ENCODE measurements at regions not wholly inside any gene's neighbourhood (a gene's known extent, or its start where the extent isn't known, plus 50 kb on each side); places are given as distances from the start of the nearest gene placed in this dataset.
A peak's percentile ranks its signal among the peaks of the same experiment; 100 is the strongest.

GRCh38 chr2:39995005-39995737, 216.1 kb upstream of the THUMPD2 start:
- no peak for DNase-seq

DNA sequence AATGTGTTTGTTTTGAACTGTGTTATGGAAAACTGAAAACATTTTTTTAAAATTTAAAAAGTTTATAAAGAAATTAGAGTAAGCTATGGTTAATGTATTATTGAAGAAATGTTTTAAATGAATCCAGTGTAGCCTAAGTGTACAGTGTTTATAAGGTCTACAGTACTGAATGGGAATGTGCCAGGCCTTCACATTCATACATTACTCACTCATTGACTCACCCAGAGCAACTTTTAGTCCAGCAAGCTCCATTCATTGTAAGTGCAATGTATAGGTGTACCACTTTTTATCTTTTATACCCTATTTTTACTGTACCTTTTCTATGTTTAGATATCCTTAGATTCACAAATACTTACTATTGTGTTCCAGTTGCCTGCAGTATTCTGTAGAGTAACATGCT, 215.1 kb upstream of the THUMPD2 start:
- DNase-seq = peak; percentile 90

DNA sequence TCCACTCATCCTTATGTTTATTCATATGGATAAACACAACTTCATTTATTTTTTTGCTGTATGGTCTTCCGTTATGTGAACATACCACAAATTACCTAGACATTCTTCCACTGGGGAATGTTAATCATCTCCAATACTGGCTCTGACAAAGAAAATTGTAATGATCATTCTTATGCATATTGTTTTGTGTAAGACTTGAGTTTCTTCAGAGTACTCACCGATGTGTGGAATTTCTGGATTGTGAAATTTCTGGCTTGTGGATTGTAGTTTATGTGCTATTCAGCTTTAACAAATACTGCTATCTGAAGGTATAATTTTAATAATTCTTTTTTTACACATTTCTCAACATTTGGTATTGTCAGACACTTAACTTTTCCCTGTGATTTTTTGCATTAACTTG, 212.2 kb upstream of the THUMPD2 start:
- DNase-seq = peak; percentile 74

DNA sequence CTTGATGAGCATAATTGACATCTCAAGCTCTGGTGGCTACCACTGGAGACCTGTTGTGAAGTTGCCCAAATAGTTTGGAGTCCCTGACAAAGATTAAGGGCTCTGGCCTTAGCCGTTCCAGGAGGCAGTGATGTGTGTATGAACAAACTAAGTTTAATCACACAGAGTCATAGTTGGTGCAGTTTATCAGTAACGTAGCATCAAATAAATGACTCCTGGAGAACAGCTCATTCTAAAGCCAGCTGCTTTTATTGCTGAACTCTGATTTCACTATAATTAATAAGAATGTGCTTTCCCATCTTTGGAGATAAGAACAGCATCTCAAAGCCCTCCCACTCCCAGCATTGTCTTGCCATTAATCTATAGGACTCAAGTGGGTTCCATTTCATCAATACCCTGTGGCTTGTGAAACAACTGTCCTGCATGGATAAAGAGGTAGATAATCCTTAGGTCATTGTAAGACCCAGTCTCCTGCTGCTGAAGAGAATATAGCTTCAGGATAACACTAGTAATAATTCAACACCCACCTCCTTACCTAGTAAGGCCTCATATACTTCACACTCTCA, 211.4 kb upstream of the THUMPD2 start:
- DNase-seq = peak; percentile 82

DNA sequence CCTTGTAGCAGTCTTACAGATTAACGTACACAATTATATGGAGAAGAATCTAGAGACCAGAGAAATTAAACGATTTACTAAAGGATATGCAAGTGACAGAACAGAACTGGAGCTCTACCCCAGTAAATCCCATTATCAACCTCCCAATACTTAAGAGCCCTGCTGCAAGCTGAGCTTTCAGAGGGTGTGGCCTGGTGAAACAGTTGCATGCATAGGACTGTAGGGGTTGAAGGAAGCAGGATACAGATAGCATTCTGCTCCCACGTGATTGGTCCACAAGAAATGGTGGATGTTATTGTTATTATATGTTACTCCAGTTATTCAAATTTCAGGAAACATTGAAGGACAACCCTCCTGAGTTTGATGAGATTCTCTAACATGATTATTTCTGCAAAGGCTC, 210.8 kb upstream of the THUMPD2 start:
- DNase-seq = peak; percentile 57

- DNase-seq = no peak
Measured at GRCh38 chr2:39981883-39982311, 202.8 kb upstream of the THUMPD2 start.

GRCh38 chr2:39975476-39976020, 196.5 kb upstream of the THUMPD2 start:
- no peak for DNase-seq

- DNase-seq = no peak
Measured at GRCh38 chr2:39968037-39968436, 189.0 kb upstream of the THUMPD2 start.

DNA sequence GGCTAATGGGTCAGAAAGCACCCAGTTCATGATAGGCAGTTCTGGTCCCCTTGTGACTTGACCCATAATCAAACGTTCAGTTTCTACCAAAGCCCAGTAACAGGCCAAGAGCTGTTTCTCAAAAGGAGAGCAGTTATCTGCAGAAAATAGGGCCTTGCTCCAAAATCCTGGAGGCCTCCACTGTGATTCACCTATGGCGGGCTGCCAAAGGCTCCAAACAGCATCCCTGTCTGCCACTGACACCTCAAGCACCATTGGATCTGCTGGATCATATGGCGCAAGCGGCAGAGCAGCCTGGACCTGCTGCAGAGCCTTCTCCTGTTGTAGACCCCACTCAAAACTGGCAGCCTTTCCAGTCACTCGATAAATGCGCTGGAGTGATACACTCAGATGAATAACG, 181.6 kb upstream of the THUMPD2 start:
- peak; percentile 28 for DNase-seq

DNA sequence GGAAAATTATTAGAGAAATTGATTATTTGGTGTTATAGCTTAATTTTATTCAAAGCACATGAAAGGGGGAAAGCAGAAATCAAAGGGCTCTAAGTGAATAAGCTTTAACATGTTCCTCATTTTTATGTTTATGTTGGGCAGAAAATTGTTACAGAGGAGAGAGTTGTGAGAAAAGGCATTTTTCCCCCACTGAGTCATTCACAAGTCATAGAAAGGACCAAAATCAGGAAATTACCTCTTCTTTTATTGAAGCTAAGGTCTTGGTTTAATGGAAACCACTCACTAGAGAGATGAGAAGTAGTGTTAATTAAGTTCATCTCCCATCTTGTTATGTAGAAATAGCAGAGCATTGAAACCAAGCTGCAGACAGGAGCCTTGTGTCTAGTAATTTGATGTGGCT, 175.3 kb upstream of the THUMPD2 start:
- peak; percentile 69 for DNase-seq

DNA sequence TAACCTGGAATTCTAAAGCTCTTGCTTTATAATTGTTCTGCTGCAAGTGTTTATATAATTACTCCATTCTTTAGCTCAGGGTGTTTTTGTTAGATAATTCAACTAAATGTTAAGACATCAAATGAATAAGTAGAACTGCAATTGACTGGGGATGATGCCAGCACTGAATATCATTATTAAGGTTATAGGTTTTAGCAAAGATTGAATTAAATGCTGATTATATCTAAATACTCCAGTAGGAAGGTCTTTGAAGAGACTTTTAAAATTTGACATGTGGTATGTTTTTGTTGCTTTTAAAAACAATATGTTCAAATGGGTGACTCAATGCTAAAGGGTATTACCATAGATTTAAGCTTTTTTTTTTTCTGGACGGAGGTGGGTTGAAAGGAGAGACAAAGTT, 170.1 kb upstream of the THUMPD2 start:
- peak; percentile 58 for DNase-seq

GRCh38 chr2:39948016-39948719, 169.1 kb upstream of the THUMPD2 start:
- peak; percentile 93 for DNase-seq

- peak; percentile 44 for DNase-seq
Measured at GRCh38 chr2:39947294-39948015, 168.4 kb upstream of the THUMPD2 start.

- peak; percentile 26 for DNase-seq
Measured at GRCh38 chr2:39942950-39943349, 163.9 kb upstream of the THUMPD2 start.

DNA sequence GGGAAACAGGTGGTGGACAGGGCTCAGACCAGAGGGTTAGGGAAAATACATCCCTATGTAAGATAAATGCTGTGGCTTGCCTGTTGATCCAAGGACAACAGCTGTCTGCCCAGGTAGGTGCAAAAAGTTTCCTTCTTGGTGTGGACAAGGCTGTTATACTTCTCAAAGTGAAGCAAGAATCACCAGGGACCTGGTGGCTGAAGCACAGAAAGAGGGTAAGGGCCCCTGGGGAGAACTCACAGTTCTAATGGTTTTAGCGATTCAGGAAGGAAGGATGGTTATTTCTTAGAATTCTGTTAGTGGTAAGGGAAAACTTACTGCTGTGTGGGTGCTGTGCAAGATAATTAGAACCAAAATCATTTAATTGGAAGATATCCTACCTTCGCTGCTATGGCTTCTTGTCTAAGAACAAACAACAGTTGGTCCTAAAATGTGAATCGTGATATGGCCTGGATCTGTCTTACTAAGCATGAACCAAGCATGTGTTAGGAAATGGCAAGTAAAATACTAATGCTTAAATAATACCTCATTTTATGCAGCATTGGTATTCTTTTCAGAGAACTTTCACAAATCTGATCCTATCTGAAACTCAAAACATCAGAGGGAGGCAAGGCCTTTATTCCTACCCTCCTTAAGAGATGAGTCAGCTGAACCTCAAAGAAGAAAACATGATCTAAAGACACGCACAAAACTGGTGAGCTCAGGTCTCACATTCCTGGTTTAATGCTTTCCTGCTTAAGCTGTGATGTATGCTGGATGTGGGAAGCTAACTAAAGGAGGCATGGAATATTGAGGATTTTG, 159.2 kb upstream of the THUMPD2 start:
- peak; percentile 91 for DNase-seq

- no peak for DNase-seq
Measured at GRCh38 chr2:39937621-39938020, 158.6 kb upstream of the THUMPD2 start.

DNA sequence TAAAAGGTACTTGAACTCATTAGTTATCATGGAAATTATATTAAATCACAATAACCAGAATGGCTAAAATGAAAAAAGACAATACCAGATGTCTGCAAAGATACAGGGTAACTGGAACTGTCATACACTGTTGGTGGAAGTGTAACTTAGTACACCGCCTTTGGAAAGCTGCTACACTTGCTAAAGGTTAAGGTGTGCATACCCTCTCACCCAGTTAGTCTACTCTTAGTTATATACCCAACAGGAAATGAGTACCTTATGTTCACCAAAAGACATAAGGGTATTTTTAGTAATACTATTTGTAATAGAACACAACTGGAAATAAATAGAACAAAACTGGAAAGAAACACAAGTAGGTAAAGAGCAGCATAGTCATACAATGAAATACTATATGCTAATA, 155.8 kb upstream of the THUMPD2 start:
- no peak for DNase-seq

- DNase-seq = no peak
Measured at GRCh38 chr2:39933196-39933595, 154.1 kb upstream of the THUMPD2 start.

- peak; percentile 40 for DNase-seq
Measured at GRCh38 chr2:39932198-39932597, 153.1 kb upstream of the THUMPD2 start.

DNA sequence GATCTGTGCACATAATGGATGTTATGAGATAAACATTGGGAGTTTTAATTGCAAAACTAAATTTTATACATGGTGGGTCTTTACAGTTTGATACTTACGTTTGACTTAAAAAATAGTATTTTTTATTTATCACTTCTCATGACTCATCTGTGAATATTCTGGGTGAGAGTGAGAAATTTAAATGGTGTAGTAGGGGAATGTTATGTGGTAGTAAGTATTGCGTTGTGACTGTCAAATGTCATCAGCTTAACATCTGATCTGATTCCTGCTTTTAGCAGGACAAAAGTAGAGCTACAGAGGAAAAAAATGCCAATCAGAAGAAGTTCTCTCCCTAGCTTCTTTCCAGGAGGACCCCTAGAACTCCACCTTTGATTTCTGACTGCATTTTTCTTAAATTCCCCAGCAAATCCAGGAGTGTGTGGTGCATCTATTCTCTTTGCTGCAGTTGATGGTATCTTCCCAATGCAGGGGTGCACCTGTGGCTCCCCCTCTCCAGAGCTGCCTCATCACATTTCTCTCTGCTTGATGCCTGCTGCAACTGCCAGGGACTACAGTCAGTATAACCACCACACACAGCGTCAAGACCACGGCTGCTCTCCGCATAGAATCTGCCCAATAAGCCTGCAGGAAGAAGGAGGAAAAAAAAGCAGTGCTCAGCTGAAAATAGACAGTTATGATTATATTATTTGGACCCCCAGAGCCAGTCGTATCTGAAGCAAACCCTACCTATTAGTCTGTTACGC, 151.3 kb upstream of the THUMPD2 start:
- no peak for DNase-seq

- DNase-seq = no peak
Measured at GRCh38 chr2:39929531-39929930, 150.5 kb upstream of the THUMPD2 start.

GRCh38 chr2:39925312-39925711, 146.3 kb upstream of the THUMPD2 start:
- no peak for DNase-seq
